CD4-positive, alpha-beta memory T cell (primary cell): ENCODE measurements at regions not wholly inside any gene's neighbourhood (a gene's known extent, or its start where the extent isn't known, plus 50 kb on each side); places are given as distances from the start of the nearest gene placed in this dataset.
"Not testable (repeated sequence)": the region's sequence is repeated elsewhere in the genome, so short reads cannot be mapped to it uniquely, and the experiment has no call there.

ENCODE experiments used
- CTCF ChIA-PET: fragments of 350-600 bp; sonication (Branson Sonifier 250); formaldehyde crosslinking; loops from one replicate; lab custom pipeline; 2021; ENCODE audit warnings: inconsistent platforms; ENCODE audit not compliant: partially characterized antibody; lab: Charles Lee
- POLR2A ChIA-PET: fragments of 350-600 bp; sonication (Branson Sonifier 250); formaldehyde crosslinking; loops from one replicate; lab custom pipeline; 2021; ENCODE audit not compliant: partially characterized antibody; lab: Charles Lee
- DNase-seq, 5 donors: peaks; one replicate each; pipeline versions ENCODE4 v3.0.0 to v3.0.0-alpha.2; 2020 to 2022; ENCODE audit warnings: mixed read lengths in 1 of 5
- H3K27ac ChIP-seq: one replicate; pipeline ENCODE4 v1.7.0; 2013; ENCODE audit warnings: low read depth, low read length
- H3K27me3 ChIP-seq: 2 replicates; pipeline ENCODE4 v1.7.0; 2013; ENCODE audit warnings: mild to moderate bottlenecking, low read length, moderate library complexity; ENCODE audit not compliant: insufficient read depth
- H3K36me3 ChIP-seq: 2 replicates; pipeline ENCODE4 v1.7.0; 2013; ENCODE audit warnings: mild to moderate bottlenecking, low read length, moderate library complexity; ENCODE audit not compliant: insufficient read depth
- H3K4me1 ChIP-seq: 2 replicates; pipeline ENCODE4 v1.7.0; 2013; ENCODE audit warnings: mild to moderate bottlenecking, low read length, moderate library complexity; ENCODE audit not compliant: insufficient read depth
- H3K4me3 ChIP-seq, 2 donors: one replicate each; pipeline ENCODE4 v1.7.0; 2013; ENCODE audit warnings: low read length in 2 of 2, mild to moderate bottlenecking in 1 of 2
- H3K9me3 ChIP-seq, 2 donors: one replicate each; pipeline ENCODE4 v1.7.0; 2013; ENCODE audit warnings: low read length in 2 of 2, control low read depth in 1 of 2; ENCODE audit not compliant: control insufficient read depth in 1 of 2
- H3K27ac Mint-ChIP-seq, 7 donors: one replicate each; pipeline ENCODE4 v1.8.0; 2020 to 2021; ENCODE audit warnings: mixed read lengths in 7 of 7, mild to moderate bottlenecking in 6 of 7, inconsistent platforms in 3 of 7, moderate library complexity in 3 of 7
- H3K27me3 Mint-ChIP-seq, 2 donors: one replicate each; pipeline ENCODE4 v1.8.0; 2020 to 2021; ENCODE audit warnings: mixed read lengths in 2 of 2
- H3K36me3 Mint-ChIP-seq, 2 donors: one replicate each; pipeline ENCODE4 v1.8.0; 2020 to 2021; ENCODE audit warnings: mixed read lengths in 2 of 2, inconsistent platforms in 1 of 2, mild to moderate bottlenecking in 1 of 2
- H3K4me1 Mint-ChIP-seq, 4 donors: one replicate each; pipeline ENCODE4 v1.8.0; 2020 to 2021; ENCODE audit warnings: mixed read lengths in 4 of 4, mild to moderate bottlenecking in 1 of 4
- H3K4me3 Mint-ChIP-seq, 8 donors: one replicate each; pipeline ENCODE4 v1.8.0; 2020 to 2021; ENCODE audit warnings: mixed read lengths in 8 of 8, mild to moderate bottlenecking in 7 of 8, moderate library complexity in 6 of 8, inconsistent platforms in 3 of 8
- H3K9me3 Mint-ChIP-seq, 8 donors: one replicate each; pipeline ENCODE4 v1.8.0; 2020 to 2021; ENCODE audit warnings: mixed read lengths in 8 of 8, mild to moderate bottlenecking in 5 of 8, inconsistent platforms in 3 of 8, moderate library complexity in 1 of 8
- intact Hi-C: fragments of 100-400 bp; cut with micrococcal nuclease; formaldehyde crosslinking; loops from one replicate; pipeline ENCODE4 v1.15.1; 2023

DNA sequence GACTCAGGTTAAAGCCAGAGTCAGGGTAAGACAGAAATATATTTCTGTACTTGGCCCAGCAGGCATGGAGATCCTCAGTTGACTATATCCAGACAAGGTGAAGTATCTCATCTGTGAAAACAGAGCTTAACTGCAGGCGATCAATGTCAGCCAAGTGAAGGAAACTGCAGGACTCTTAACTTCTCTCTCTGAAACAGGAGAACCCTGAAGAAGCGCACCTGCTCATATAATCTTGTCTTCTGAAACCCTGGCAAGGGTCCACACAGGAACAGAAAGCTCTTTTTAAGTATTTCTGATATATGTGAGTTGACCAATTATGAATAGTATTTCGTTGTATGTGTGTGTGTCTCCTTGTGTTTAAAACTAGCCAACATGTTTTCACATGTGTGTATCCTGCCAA, 504.8 kb upstream of the SLITRK5 start:
- intact Hi-C loops = no loop called here
- H3K27me3 ChIP-seq = no peaks in the 10 kb centered on the region
- H3K4me1 Mint-ChIP-seq = no peaks in the 10 kb centered on the region
- no peak overlapping the region for H3K27ac Mint-ChIP-seq
- peaks cover 0 to 21% (median 12%) of the 10 kb centered on the region in 8 donors for H3K9me3 Mint-ChIP-seq
- no peaks in the 10 kb centered on the region for H3K9me3 ChIP-seq
- no peak overlapping the region for H3K4me3 Mint-ChIP-seq
- H3K27ac ChIP-seq = no peak overlapping the region
- H3K36me3 ChIP-seq = no peaks in the 10 kb centered on the region
- no peak overlapping the region for H3K4me3 ChIP-seq
- ChIA-PET CTCF (no interaction called here), POLR2A (no interaction called here)
- no peaks in the 10 kb centered on the region for H3K36me3 Mint-ChIP-seq
- no peaks in the 10 kb centered on the region for H3K27me3 Mint-ChIP-seq
- H3K4me1 ChIP-seq = no peaks in the 10 kb centered on the region
- no peak for DNase-seq

DNA sequence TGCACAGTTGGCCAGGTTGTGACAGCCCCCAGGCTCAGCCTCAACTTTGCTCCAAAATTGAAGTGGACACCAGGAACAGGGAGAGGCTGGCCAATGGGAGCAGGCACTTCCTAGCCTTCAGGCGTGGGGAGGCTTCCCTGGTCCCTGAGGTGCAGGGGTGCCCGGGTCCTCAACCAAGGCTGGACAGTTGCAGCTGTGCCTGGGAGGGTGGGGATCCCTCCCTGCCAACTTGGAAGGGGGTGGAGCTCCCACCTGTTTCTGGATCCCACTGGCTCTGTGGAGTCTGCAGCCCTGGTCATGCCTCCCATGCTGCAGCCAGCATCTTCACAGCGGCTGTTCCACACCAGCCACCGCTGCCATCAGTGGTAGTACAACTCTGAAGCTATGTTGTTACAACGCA, 502.8 kb upstream of the SLITRK5 start:
- ChIA-PET CTCF (no interaction called here), POLR2A (no interaction called here)
- no peak overlapping the region for H3K4me3 ChIP-seq
- H3K27me3 ChIP-seq = no peaks in the 10 kb centered on the region
- no peak for DNase-seq
- no peaks in the 10 kb centered on the region for H3K36me3 ChIP-seq
- intact Hi-C loops = no loop called here
- no peaks in the 10 kb centered on the region for H3K27me3 Mint-ChIP-seq
- H3K4me1 Mint-ChIP-seq = no peaks in the 10 kb centered on the region
- peaks cover 0 to 11% (median 9%) of the 10 kb centered on the region in 8 donors for H3K9me3 Mint-ChIP-seq
- no peak overlapping the region for H3K27ac Mint-ChIP-seq
- H3K36me3 Mint-ChIP-seq = no peaks in the 10 kb centered on the region
- no peaks in the 10 kb centered on the region for H3K9me3 ChIP-seq
- H3K4me1 ChIP-seq = no peaks in the 10 kb centered on the region
- no peak overlapping the region for H3K27ac ChIP-seq
- H3K4me3 Mint-ChIP-seq = no peak overlapping the region

DNA sequence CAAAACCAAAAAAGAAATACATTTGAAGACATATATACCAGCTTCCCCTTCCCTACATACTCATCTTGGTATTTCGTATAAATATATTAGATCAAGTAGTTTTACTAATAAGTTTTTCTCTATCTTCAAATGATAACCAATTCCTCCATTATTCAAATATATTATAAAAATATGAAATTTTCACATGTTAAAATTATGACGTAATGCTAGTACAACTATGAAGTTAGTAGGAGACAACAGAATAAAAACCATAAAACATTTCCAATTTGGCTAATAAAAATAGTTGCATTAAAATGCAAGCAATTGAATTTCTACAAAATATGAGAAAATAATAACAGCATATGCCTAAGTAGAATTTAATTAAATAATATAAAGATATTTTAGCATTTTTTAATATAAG, 501.8 kb upstream of the SLITRK5 start:
- no peak overlapping the region for H3K4me3 Mint-ChIP-seq
- no peak overlapping the region for H3K27ac ChIP-seq
- H3K27me3 ChIP-seq = no peaks in the 10 kb centered on the region
- no peak overlapping the region for H3K4me3 ChIP-seq
- no peak overlapping the region for H3K27ac Mint-ChIP-seq
- ChIA-PET CTCF (no interaction called here), POLR2A (no interaction called here)
- H3K9me3 ChIP-seq = no peaks in the 10 kb centered on the region
- no peaks in the 10 kb centered on the region for H3K36me3 ChIP-seq
- H3K27me3 Mint-ChIP-seq = no peaks in the 10 kb centered on the region
- intact Hi-C loops = no loop called here
- no peaks in the 10 kb centered on the region for H3K4me1 Mint-ChIP-seq
- DNase-seq = no peak
- no peaks in the 10 kb centered on the region for H3K4me1 ChIP-seq
- no peaks in the 10 kb centered on the region for H3K36me3 Mint-ChIP-seq
- peaks cover 0 to 13% (median 9%) of the 10 kb centered on the region in 8 donors for H3K9me3 Mint-ChIP-seq

DNA sequence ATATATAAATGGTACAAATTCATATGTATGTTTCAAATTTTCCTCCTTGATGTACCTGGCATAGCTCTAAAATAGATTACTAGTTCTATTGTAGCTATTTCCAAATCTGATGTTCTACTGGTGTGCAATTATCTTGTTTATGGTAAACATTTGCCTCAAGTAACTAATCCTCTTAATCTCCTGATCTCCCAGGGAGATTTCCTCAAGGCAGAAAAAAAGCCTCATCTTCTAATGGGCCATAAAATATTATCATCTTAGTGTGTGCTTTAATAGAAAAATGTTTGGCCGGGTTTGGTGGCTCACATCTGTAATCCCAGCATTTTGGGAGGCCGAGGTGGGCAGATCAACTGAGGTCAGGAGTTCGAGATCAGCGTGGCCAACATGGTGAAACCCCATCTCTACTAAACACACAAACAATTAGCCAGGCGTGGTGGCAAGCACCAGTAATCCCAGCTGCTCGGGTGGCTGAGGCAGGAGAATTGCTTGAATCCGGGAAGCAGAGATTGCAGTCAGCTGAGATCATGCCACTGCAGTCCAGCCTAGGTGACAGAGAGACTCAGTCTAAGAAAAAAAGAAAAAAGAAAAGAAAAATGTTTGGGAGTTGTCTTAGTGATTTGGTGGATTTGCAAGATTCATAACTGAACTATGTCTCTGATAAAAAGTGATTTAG, 498.9 kb upstream of the SLITRK5 start:
- intact Hi-C loops = no loop called here
- Mint-ChIP-seq H3K36me3 (no peaks in the 10 kb centered on the region), H3K9me3 (peaks cover 0 to 10% (median 6%) of the 10 kb centered on the region in 8 donors), H3K27me3 (no peaks in the 10 kb centered on the region), H3K27ac (no peak overlapping the region), H3K4me1 (no peaks in the 10 kb centered on the region), H3K4me3 (no peak overlapping the region)
- Histone ChIP-seq H3K4me1 (no peaks in the 10 kb centered on the region), H3K9me3 (no peaks in the 10 kb centered on the region), H3K27ac (no peak overlapping the region), H3K4me3 (no peak overlapping the region), H3K27me3 (no peaks in the 10 kb centered on the region), H3K36me3 (no peaks in the 10 kb centered on the region)
- ChIA-PET POLR2A (no interaction called here), CTCF (no interaction called here)
- no peak for DNase-seq

DNA sequence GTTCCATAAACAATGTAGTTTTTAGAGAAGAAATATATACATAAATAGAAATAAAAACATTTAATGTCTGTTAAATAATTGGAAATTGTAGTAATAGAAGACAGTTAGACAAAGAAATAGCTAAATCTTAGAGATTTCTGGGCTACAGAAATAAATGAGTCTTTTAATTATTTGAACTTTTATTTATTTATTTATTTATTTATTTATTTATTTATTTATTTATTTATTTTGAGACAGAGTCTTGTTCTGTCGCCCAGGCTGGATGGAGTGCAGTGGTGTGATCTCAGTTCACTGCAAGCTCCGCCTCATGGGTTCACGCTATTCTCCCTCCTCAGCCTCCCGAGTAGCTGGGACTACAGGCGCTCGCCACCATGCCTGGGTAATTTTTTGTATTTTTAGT, 486.0 kb upstream of the SLITRK5 start:
- DNase-seq, H3K4me3 ChIP-seq, H3K4me1 ChIP-seq, H3K9me3 Mint-ChIP-seq, H3K27me3 Mint-ChIP-seq, intact Hi-C loops, H3K36me3 Mint-ChIP-seq, H3K36me3 ChIP-seq, H3K9me3 ChIP-seq, CTCF ChIA-PET, H3K27ac ChIP-seq, POLR2A ChIA-PET, H3K4me1 Mint-ChIP-seq, H3K4me3 Mint-ChIP-seq, H3K27me3 ChIP-seq, H3K27ac Mint-ChIP-seq: not testable (repeated sequence)

- H3K36me3 Mint-ChIP-seq, intact Hi-C loops: not testable (repeated sequence)
These were observed 484.5 kb upstream of the SLITRK5 start for GRCh38 chr13:87186647-87187046.

GRCh38 chr13:87191485-87191884, 479.7 kb upstream of the SLITRK5 start:
- CTCF ChIA-PET, H3K9me3 ChIP-seq, H3K4me3 Mint-ChIP-seq, H3K36me3 ChIP-seq, H3K4me3 ChIP-seq, DNase-seq, POLR2A ChIA-PET, H3K4me1 ChIP-seq, H3K9me3 Mint-ChIP-seq, H3K4me1 Mint-ChIP-seq, H3K27ac Mint-ChIP-seq, H3K27me3 ChIP-seq, H3K27ac ChIP-seq, H3K27me3 Mint-ChIP-seq, intact Hi-C loops, H3K36me3 Mint-ChIP-seq: not testable (repeated sequence)

More at GRCh38 chr13:87186647-87187046, 484.5 kb upstream of the SLITRK5 start:
- H3K4me1 Mint-ChIP-seq, POLR2A ChIA-PET, H3K4me3 ChIP-seq, H3K4me1 ChIP-seq, DNase-seq, H3K36me3 ChIP-seq, H3K4me3 Mint-ChIP-seq, H3K9me3 ChIP-seq, H3K27ac ChIP-seq, H3K27me3 Mint-ChIP-seq, H3K27ac Mint-ChIP-seq, H3K27me3 ChIP-seq, CTCF ChIA-PET: not testable (repeated sequence)
- H3K9me3 Mint-ChIP-seq = peaks cover 0 to 12% (median 4%) of the 10 kb centered on the region in 8 donors

DNA sequence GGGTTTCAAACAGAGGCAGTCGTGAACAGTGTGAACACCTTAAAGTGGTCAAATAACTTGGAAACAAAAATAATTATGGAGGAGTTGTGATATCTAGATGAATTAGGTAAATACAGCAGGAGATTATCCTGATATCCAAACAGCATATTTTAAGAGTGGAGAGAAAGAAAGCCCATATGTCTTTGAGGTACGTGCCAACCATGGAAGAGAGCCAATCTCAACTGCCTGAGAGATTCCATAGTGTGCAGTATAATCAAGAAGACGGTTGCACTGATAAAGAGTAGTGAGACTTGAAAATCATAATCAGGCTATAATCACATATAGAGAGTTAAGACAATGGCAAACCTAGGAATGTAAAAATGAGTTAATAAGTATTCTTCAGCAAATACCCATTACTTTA, 472.8 kb upstream of the SLITRK5 start:
- H3K27me3 Mint-ChIP-seq = no peaks in the 10 kb centered on the region
- H3K4me1 ChIP-seq = no peaks in the 10 kb centered on the region
- no peaks in the 10 kb centered on the region for H3K36me3 Mint-ChIP-seq

More for the DNA sequence above, 472.8 kb upstream of the SLITRK5 start:
- Histone ChIP-seq H3K9me3 (no peaks in the 10 kb centered on the region), H3K36me3 (no peaks in the 10 kb centered on the region), H3K4me3 (no peak overlapping the region), H3K27me3 (no peaks in the 10 kb centered on the region), H3K27ac (no peak overlapping the region)
- Mint-ChIP-seq H3K9me3 (peaks cover 0 to 6% (median 3%) of the 10 kb centered on the region in 8 donors), H3K4me1 (no peaks in the 10 kb centered on the region), H3K27ac (no peak overlapping the region), H3K4me3 (no peak overlapping the region)
- ChIA-PET CTCF (no interaction called here), POLR2A (no interaction called here)
- no peak for DNase-seq
- intact Hi-C loops = no loop called here
